ENCODE measurements at regions not wholly inside any gene's neighbourhood (a gene's known extent, or its start where the extent isn't known, plus 50 kb on each side); places are given as distances from the start of the nearest gene placed in this dataset.

GRCh38 chr13:75145927-75146326 is 336.0 kb downstream of the TBC1D4 start:
- CTCF ChIA-PET = no interaction called here

DNA sequence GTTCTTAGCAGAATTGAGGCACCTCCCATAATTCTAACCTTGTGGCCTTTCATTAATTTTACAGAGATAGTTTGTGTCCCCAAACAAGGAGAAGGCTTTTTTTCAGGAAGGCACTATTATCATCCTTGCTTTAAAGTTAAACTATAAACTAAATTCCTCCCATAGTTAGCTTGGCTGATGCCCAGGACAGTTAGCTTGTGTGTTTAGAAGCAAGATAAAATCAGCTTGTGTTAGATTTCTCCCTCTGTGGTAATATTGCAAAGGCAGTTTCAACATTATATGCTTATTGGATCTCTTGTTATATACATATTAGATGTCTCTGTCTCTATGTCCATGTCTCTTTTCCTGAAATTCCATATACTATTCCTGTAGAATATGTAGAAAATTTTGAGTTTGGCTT is 342.7 kb downstream of the TBC1D4 start:
- Mint-ChIP-seq H3K27ac (no peak overlapping the region), H3K27me3 (peaks cover 14% of the 10 kb centered on the region), H3K4me1 (ENCODE audit: low read depth) (no peaks in the 10 kb centered on the region), H3K9me3 (peaks cover 16% of the 10 kb centered on the region), H3K4me3 (no peak overlapping the region), H3K36me3 (no peaks in the 10 kb centered on the region)
- intact Hi-C loops (cut with micrococcal nuclease) = no loop called here
- POLR2A ChIA-PET = no interaction called here
- CTCF ChIA-PET = no interaction called here
- no peak for DNase-seq

More at GRCh38 chr13:75145927-75146326, 336.0 kb downstream of the TBC1D4 start:
- H3K27me3 Mint-ChIP-seq = peaks cover 12% of the 10 kb centered on the region
- no peaks in the 10 kb centered on the region for H3K4me1 Mint-ChIP-seq (ENCODE audit: low read depth)
- POLR2A ChIA-PET = no interaction called here
- no peaks in the 10 kb centered on the region for H3K36me3 Mint-ChIP-seq
- no peak for DNase-seq
- intact Hi-C loops (cut with micrococcal nuclease) = no loop called here
- no peak overlapping the region for H3K4me3 Mint-ChIP-seq
- H3K9me3 Mint-ChIP-seq = no peaks in the 10 kb centered on the region
- no peak overlapping the region for H3K27ac Mint-ChIP-seq

GRCh38 chr13:75137911-75138571 is 343.9 kb downstream of the TBC1D4 start:
- intact Hi-C loops (cut with micrococcal nuclease) = no loop called here
- Mint-ChIP-seq H3K27me3 (peaks cover 14% of the 10 kb centered on the region), H3K4me1 (ENCODE audit: low read depth) (no peaks in the 10 kb centered on the region), H3K36me3 (no peaks in the 10 kb centered on the region), H3K4me3 (no peak overlapping the region), H3K27ac (no peak overlapping the region), H3K9me3 (peaks cover 16% of the 10 kb centered on the region)
- ChIA-PET POLR2A (no interaction called here), CTCF (no interaction called here)
- no peak for DNase-seq

GRCh38 chr13:75136151-75136550 is 345.8 kb downstream of the TBC1D4 start:
- CTCF ChIA-PET = no interaction called here

DNA sequence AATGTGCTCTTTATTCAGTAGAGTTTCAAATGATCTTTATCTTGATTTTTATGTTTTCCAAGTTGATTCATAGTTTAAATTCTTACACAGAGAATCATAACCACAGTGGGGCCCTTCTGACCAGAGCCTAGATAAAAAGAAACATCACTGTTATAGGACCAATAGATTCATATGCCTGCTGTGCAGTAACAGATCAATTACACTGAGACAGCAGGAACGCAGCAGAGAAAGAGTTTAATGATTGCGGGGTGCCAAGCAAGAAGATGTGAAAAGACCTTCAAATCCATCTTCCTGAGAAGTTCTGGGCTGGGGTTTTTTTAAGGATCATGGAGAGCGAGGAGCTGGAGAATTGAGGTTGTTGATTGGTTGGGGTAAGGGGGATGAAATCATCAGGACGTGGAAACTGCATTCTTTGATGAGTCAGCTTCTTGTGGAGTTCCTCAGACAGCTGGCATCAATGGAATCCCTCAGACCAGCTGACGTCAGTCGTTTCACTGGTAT is 346.6 kb downstream of the TBC1D4 start:
- Mint-ChIP-seq H3K9me3 (peaks cover 16% of the 10 kb centered on the region), H3K4me1 (ENCODE audit: low read depth) (no peaks in the 10 kb centered on the region), H3K27ac (no peak overlapping the region), H3K27me3 (peaks cover 17% of the 10 kb centered on the region), H3K36me3 (no peaks in the 10 kb centered on the region), H3K4me3 (no peak overlapping the region)
- DNase-seq = no peak
- CTCF ChIA-PET = no interaction called here
- POLR2A ChIA-PET = no interaction called here
- intact Hi-C loops (cut with micrococcal nuclease) = no loop called here

More at GRCh38 chr13:75136151-75136550, 345.8 kb downstream of the TBC1D4 start:
- Mint-ChIP-seq H3K4me1 (ENCODE audit: low read depth) (no peaks in the 10 kb centered on the region), H3K36me3 (no peaks in the 10 kb centered on the region), H3K27me3 (peaks cover 17% of the 10 kb centered on the region), H3K9me3 (peaks cover 16% of the 10 kb centered on the region), H3K4me3 (no peak overlapping the region), H3K27ac (no peak overlapping the region)
- POLR2A ChIA-PET = no interaction called here
- intact Hi-C loops (cut with micrococcal nuclease) = no loop called here
- DNase-seq = no peak

- no peaks in the 10 kb centered on the region for H3K36me3 Mint-ChIP-seq
- POLR2A ChIA-PET = no interaction called here
- CTCF ChIA-PET = no interaction called here
These were observed 349.0 kb downstream of the TBC1D4 start for GRCh38 chr13:75132701-75133695.

GRCh38 chr13:75129331-75129730 is 352.6 kb downstream of the TBC1D4 start:
- H3K4me3 Mint-ChIP-seq = no peak overlapping the region
- no peaks in the 10 kb centered on the region for H3K4me1 Mint-ChIP-seq (ENCODE audit: low read depth)
- POLR2A ChIA-PET = no interaction called here
- H3K9me3 Mint-ChIP-seq = no peaks in the 10 kb centered on the region
- intact Hi-C loops (cut with micrococcal nuclease) = no loop called here
- H3K36me3 Mint-ChIP-seq = no peaks in the 10 kb centered on the region
- CTCF ChIA-PET = no interaction called here
- no peak overlapping the region for H3K27ac Mint-ChIP-seq
- H3K27me3 Mint-ChIP-seq = peaks cover 2% of the 10 kb centered on the region
- DNase-seq = no peak

More at GRCh38 chr13:75132701-75133695, 349.0 kb downstream of the TBC1D4 start:
- H3K4me3 Mint-ChIP-seq = no peak overlapping the region
- no peaks in the 10 kb centered on the region for H3K4me1 Mint-ChIP-seq (ENCODE audit: low read depth)
- peaks cover 11% of the 10 kb centered on the region for H3K27me3 Mint-ChIP-seq
- intact Hi-C loops (cut with micrococcal nuclease) = no loop called here
- peaks cover 5% of the 10 kb centered on the region for H3K9me3 Mint-ChIP-seq
- DNase-seq = no peak
- no peak overlapping the region for H3K27ac Mint-ChIP-seq

DNA sequence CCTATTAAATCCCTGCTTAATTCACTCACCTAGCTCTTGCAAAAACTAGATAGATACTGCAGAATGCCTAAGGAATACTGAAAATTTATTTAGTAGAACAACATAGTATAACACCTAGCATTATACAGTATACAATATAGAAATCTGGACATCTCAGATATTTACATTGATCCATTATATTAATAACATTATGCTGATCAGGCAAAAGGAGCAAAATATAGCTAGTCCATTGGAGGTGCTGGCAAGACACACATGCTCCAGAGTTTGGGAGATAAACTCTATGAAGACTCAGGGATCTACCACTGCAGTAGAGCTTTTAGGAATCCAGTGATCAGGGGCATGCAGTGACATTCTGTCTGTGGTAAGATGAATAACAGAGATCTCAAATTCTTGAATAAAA is 357.6 kb downstream of the TBC1D4 start:
- Mint-ChIP-seq H3K27me3 (peaks cover 2% of the 10 kb centered on the region), H3K4me3 (no peak overlapping the region), H3K27ac (no peak overlapping the region), H3K4me1 (ENCODE audit: low read depth) (no peaks in the 10 kb centered on the region), H3K36me3 (no peaks in the 10 kb centered on the region), H3K9me3 (no peaks in the 10 kb centered on the region)
- CTCF ChIA-PET = no interaction called here
- POLR2A ChIA-PET = no interaction called here
- intact Hi-C loops (cut with micrococcal nuclease) = no loop called here
- no peak for DNase-seq

GRCh38 chr13:75123428-75123827 is 358.5 kb downstream of the TBC1D4 start:
- Mint-ChIP-seq H3K4me1 (ENCODE audit: low read depth) (no peaks in the 10 kb centered on the region), H3K4me3 (no peak overlapping the region), H3K27ac (no peak overlapping the region), H3K27me3 (peaks cover 5% of the 10 kb centered on the region), H3K9me3 (no peaks in the 10 kb centered on the region), H3K36me3 (no peaks in the 10 kb centered on the region)
- intact Hi-C loops (cut with micrococcal nuclease) = no loop called here
- ChIA-PET CTCF (no interaction called here), POLR2A (no interaction called here)
- DNase-seq = no peak

- Mint-ChIP-seq H3K36me3 (no peaks in the 10 kb centered on the region), H3K4me3 (no peak overlapping the region), H3K4me1 (ENCODE audit: low read depth) (no peaks in the 10 kb centered on the region), H3K27ac (no peak overlapping the region), H3K27me3 (peaks cover 5% of the 10 kb centered on the region), H3K9me3 (no peaks in the 10 kb centered on the region)
- ChIA-PET CTCF (no interaction called here), POLR2A (no interaction called here)
- no peak for DNase-seq
- intact Hi-C loops (cut with micrococcal nuclease) = no loop called here
These were observed 361.9 kb downstream of the TBC1D4 start for GRCh38 chr13:75120085-75120484.

DNA sequence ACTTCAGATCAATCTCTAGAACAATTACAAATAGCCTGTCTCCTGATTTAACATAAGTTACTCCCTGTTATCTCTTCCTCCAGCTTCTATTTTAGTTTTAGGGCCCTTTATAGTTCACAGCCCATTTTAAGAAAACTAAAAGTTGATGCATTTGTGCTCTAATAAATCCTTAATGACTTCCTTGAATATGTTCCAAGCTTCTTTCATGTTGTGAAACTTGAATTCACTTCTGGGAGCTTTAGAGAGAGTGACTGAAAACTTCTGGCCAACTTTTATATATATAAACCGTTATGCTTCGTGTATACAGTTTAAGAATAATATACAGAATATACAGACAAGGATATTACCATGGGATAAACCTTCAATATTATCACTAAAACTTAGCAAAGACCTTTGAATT is 366.8 kb downstream of the TBC1D4 start:
- peaks cover 3% of the 10 kb centered on the region for H3K9me3 Mint-ChIP-seq
- peaks cover 5% of the 10 kb centered on the region for H3K27me3 Mint-ChIP-seq
- H3K4me3 Mint-ChIP-seq = no peak overlapping the region
- H3K4me1 Mint-ChIP-seq (ENCODE audit: low read depth) = no peaks in the 10 kb centered on the region
- ChIA-PET POLR2A (no interaction called here), CTCF (no interaction called here)
- no peak for DNase-seq
- H3K36me3 Mint-ChIP-seq = no peaks in the 10 kb centered on the region
- H3K27ac Mint-ChIP-seq = no peak overlapping the region
- intact Hi-C loops (cut with micrococcal nuclease) = no loop called here

DNA sequence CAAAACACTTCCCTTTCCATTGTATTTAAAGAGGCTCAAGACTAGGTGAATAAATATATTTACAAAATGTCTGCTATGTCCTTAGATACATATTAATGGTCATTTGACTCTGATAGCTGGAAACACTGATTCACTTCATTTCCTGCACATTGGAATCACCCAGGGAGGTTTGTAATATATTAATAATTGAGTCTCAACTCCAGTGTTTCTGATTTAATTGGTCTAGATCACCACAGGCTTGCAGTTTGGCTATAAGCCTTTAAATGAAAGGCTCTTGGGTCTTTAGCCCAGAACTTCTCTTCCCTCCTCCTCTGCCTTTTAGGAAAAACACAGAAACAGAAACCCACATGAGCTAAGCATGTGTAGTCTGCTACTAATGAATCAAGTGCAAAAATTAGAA is 378.0 kb downstream of the TBC1D4 start:
- intact Hi-C loops (cut with micrococcal nuclease) = no loop called here
- CTCF ChIA-PET = no interaction called here
- Mint-ChIP-seq H3K27me3 (peaks cover 22% of the 10 kb centered on the region), H3K27ac (no peak overlapping the region), H3K4me3 (no peak overlapping the region), H3K9me3 (no peaks in the 10 kb centered on the region), H3K4me1 (ENCODE audit: low read depth) (no peaks in the 10 kb centered on the region), H3K36me3 (peaks cover 2% of the 10 kb centered on the region)
- POLR2A ChIA-PET = no interaction called here
- DNase-seq = no peak
